ENCODE measurements at regions not wholly inside any gene's neighbourhood (a gene's known extent, or its start where the extent isn't known, plus 50 kb on each side); places are given as distances from the start of the nearest gene placed in this dataset.

DNA sequence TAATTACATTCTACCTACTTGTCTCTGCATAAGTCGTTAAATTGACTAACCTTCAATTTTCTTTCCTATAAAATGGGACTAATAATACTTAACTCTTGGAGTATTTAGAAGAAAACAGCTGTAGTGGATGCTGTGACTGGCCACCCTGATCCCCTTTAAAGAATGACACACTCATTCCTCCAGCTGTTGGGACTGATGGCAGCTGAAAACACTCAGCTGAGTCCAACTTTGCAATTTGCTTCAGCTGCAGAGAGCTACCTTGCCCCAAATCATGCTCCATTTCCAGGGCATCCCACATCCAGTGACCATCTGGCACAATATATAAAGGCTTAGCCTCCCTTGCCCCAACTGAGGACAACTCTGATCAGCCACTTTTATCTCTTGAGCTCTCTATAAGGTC, 89.1 kb downstream of the MID1IP1 start:
- H2AFZ ChIP-seq (ENCODE audit: low read depth, low read length): no peak overlapping the region
- ATAC-seq: no peak
- no peak overlapping the region for H3K9ac ChIP-seq (ENCODE audit: insufficient read depth in 1 of 2, low read depth in 2 of 2, low read length in 2 of 2)
- TF ChIP-seq, protein P1, sequence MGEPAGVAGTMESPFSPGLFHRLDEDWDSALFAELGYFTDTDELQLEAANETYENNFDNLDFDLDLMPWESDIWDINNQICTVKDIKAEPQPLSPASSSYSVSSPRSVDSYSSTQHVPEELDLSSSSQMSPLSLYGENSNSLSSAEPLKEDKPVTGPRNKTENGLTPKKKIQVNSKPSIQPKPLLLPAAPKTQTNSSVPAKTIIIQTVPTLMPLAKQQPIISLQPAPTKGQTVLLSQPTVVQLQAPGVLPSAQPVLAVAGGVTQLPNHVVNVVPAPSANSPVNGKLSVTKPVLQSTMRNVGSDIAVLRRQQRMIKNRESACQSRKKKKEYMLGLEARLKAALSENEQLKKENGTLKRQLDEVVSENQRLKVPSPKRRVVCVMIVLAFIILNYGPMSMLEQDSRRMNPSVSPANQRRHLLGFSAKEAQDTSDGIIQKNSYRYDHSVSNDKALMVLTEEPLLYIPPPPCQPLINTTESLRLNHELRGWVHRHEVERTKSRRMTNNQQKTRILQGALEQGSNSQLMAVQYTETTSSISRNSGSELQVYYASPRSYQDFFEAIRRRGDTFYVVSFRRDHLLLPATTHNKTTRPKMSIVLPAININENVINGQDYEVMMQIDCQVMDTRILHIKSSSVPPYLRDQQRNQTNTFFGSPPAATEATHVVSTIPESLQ (CRISPR knock-in tag; IDR thresholded peaks at IDR 0.05): no peak
- no peak for TF ChIP-seq ZNF79 (CRISPR knock-in tag; IDR thresholded peaks at IDR 0.05; ENCODE audit: low read depth)
- no peak for TF ChIP-seq U2AF1 (optimal IDR thresholded peaks at IDR 0.05; ENCODE audit: low read depth, low read length)
- TF ChIP-seq, protein P2, sequence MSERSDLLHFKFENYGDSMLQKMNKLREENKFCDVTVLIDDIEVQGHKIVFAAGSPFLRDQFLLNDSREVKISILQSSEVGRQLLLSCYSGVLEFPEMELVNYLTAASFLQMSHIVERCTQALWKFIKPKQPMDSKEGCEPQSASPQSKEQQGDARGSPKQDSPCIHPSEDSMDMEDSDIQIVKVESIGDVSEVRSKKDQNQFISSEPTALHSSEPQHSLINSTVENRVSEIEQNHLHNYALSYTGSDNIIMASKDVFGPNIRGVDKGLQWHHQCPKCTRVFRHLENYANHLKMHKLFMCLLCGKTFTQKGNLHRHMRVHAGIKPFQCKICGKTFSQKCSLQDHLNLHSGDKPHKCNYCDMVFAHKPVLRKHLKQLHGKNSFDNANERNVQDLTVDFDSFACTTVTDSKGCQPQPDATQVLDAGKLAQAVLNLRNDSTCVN (CRISPR knock-in tag; IDR thresholded peaks at IDR 0.05): no peak
- no peak for TF ChIP-seq ARHGAP35 (IDR thresholded peaks at IDR 0.05; ENCODE audit: partially characterized antibody)
- TF ChIP-seq, protein P3, sequence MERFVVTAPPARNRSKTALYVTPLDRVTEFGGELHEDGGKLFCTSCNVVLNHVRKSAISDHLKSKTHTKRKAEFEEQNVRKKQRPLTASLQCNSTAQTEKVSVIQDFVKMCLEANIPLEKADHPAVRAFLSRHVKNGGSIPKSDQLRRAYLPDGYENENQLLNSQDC (CRISPR knock-in tag; IDR thresholded peaks at IDR 0.05): no peak
- no peak for TF ChIP-seq SP2 (IDR thresholded peaks at IDR 0.05; ENCODE audit: extremely low read depth, low read depth, low read length, poor library complexity, severe bottlenecking)
- TF ChIP-seq LEF1 (IDR thresholded peaks at IDR 0.05): no peak
- no peak for TF ChIP-seq PCBP1 (IDR thresholded peaks at IDR 0.05; ENCODE audit: low read depth, low read length, poor library complexity, severe bottlenecking)
- no peaks in the 10 kb centered on the region for H3K36me3 ChIP-seq (ENCODE audit: control insufficient read depth, insufficient read depth, low read length)
- DNase-seq (ENCODE audit: extremely low read depth in 1 of 4, low spot score in 3 of 4): no peak
- 54% methylated on average over 1 of the region's 1 CpG for WGBS (ENCODE audit: insufficient coverage, low coverage, missing lambda C conversion rate)
- no peak overlapping the region for H3K4me2 ChIP-seq (ENCODE audit: insufficient read depth, low read length)
- BruUV-seq (replicated peaks): no TSS peak
- H3K27ac ChIP-seq (ENCODE audit: extremely low read depth, low read depth, low read length): no peak overlapping the region
- no peaks in the 10 kb centered on the region for H3K9me1 ChIP-seq (ENCODE audit: control insufficient read depth, insufficient read depth, low read length)
- no peak overlapping the region for H3K4me3 ChIP-seq
- H3K9me3 ChIP-seq (replicated peaks; ENCODE audit: control insufficient read depth, insufficient read depth, low read depth, low read length): no peaks in the 10 kb centered on the region
- peaks cover 0 to 9% of the 10 kb centered on the region in 2 experiments; a peak in 3 of 5 replicates for H3K4me1 ChIP-seq (replicated peaks in 1 of 2; ENCODE audit: control insufficient read depth in 2 of 2, insufficient read depth in 2 of 2, low read length in 2 of 2)
- in situ Hi-C loops (cut with MboI) (no loop called here), intact Hi-C loops (cut with micrococcal nuclease) (no loop called here)
- ChIA-PET CTCF (ENCODE audit: low intra/inter-chr PET ratio) (no interaction called here), POLR2A (interaction anchor here (1.8 kb wide), 1 partner anchor 10 kb away, joined by 6 read pairs; no protein-coding TSS in a partner anchor)
- H4K20me1 ChIP-seq (replicated peaks; ENCODE audit: control insufficient read depth, insufficient read depth, low read length): no peaks in the 10 kb centered on the region
- H3K79me2 ChIP-seq (ENCODE audit: control insufficient read depth, insufficient read depth, low read length): no peaks in the 10 kb centered on the region
- no peak for FAIRE-seq
- no peaks in the 10 kb centered on the region for H3K27me3 ChIP-seq (ENCODE audit: control insufficient read depth in 2 of 2, insufficient read depth in 2 of 2, low read length in 2 of 2)
